Vagina (tissue), 2 donors: ENCODE measurements at regions not wholly inside any gene's neighbourhood (a gene's known extent, or its start where the extent isn't known, plus 50 kb on each side); places are given as distances from the start of the nearest gene placed in this dataset.
"Not testable (repeated sequence)": the region's sequence is repeated elsewhere in the genome, so short reads cannot be mapped to it uniquely, and the experiment has no call there.

Source experiments
- DNase-seq, 2 donors: peaks; one replicate each; pipeline ENCODE4 v3.0.0-alpha.2; 2017; ENCODE audit errors: extremely low spot score in 2 of 2
- H3K27ac ChIP-seq: fragments of 200-600 bp; sonication (generic); one replicate; pipeline ENCODE4 v1.5.1; 2019
- H3K27me3 ChIP-seq: fragments of 200-600 bp; sonication (generic); one replicate; pipeline ENCODE4 v1.5.1; 2019
- H3K36me3 ChIP-seq, 2 donors: fragments of 200-600 bp; sonication (generic); one replicate each; pipeline ENCODE4 v1.5.1; 2017 to 2019
- H3K4me1 ChIP-seq: fragments of 200-600 bp; sonication (generic); one replicate; pipeline ENCODE4 v1.5.1; 2019
- H3K4me3 ChIP-seq, 2 donors: fragments of 200-600 bp; sonication (generic); 1 replicate in 1 of 2; 2 replicates in 1 of 2; pipeline ENCODE4 v1.5.1; 2016 to 2019
- H3K9me3 ChIP-seq: fragments of 200-600 bp; sonication (generic); one replicate; pipeline ENCODE4 v1.5.1; 2019
- POLR2A ChIP-seq, 2 donors: fragments of 450-650 bp; IDR thresholded peaks; one replicate each; pipeline ENCODE4 v1.6.1; 2017; ENCODE audit warnings: antibody characterized with exemption in 2 of 2, mild to moderate bottlenecking in 2 of 2, moderate library complexity in 2 of 2
- POLR2AphosphoS5 ChIP-seq, 2 donors: sonication (generic); formaldehyde crosslinking; IDR thresholded peaks; one replicate each; pipeline ENCODE4 v1.9.0; 2017; ENCODE audit warnings: antibody characterized with exemption in 2 of 2, mild to moderate bottlenecking in 2 of 2, low read depth in 1 of 2; ENCODE audit not compliant: insufficient read depth in 1 of 2
- intact Hi-C: fragments of 100-400 bp; cut with DNase I; formaldehyde crosslinking; loops from one replicate; pipeline ENCODE4 v1.15.1; 2023
- TF ChIP-seq, protein P1 (sequence below), 3 experiments: fragments of 450-650 bp in 2 of 3; fragments of 200-600 bp in 1 of 3; sonication (generic) in 1 of 3; IDR thresholded peaks; one replicate each; pipeline ENCODE4 v1.5.1; 2017 to 2019; ENCODE audit warnings: antibody characterized with exemption in 3 of 3, mild to moderate bottlenecking in 2 of 3, moderate library complexity in 2 of 3

DNA sequence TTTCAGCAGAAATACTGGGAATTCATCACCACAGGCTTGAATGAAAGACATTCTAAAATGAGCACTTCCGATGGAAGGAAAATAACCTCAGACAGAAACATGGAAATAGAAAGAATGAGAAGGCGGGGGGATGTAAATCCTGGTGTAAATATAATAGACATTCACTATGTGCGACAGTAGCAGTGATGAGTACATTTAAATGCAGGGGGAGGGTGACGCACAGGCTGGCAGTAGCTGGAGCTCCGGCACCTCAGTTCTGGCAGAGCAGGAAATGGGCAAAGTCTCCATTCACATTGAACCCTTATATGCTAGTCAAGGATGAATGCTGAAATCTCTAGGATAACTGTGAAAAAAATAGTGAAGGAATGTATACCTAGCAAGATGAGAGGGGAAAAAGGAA lies 172.7 kb upstream of the C14orf180 start:
- TF ChIP-seq, protein P1, sequence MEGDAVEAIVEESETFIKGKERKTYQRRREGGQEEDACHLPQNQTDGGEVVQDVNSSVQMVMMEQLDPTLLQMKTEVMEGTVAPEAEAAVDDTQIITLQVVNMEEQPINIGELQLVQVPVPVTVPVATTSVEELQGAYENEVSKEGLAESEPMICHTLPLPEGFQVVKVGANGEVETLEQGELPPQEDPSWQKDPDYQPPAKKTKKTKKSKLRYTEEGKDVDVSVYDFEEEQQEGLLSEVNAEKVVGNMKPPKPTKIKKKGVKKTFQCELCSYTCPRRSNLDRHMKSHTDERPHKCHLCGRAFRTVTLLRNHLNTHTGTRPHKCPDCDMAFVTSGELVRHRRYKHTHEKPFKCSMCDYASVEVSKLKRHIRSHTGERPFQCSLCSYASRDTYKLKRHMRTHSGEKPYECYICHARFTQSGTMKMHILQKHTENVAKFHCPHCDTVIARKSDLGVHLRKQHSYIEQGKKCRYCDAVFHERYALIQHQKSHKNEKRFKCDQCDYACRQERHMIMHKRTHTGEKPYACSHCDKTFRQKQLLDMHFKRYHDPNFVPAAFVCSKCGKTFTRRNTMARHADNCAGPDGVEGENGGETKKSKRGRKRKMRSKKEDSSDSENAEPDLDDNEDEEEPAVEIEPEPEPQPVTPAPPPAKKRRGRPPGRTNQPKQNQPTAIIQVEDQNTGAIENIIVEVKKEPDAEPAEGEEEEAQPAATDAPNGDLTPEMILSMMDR (IDR thresholded peaks at IDR 0.05), result no peak
- TF ChIP-seq POLR2AphosphoS5 (IDR thresholded peaks at IDR 0.05; ENCODE audit: insufficient read depth in 1 of 2, low read depth in 1 of 2), result no peak
- TF ChIP-seq POLR2A (IDR thresholded peaks at IDR 0.05), result no peak
- Histone ChIP-seq H3K4me3 (no peak overlapping the region), H3K27me3 (no peaks in the 10 kb centered on the region), H3K9me3 (peaks cover 6% of the 10 kb centered on the region), H3K4me1 (no peaks in the 10 kb centered on the region), H3K36me3 (no peaks in the 10 kb centered on the region), H3K27ac (no peak overlapping the region)
- intact Hi-C loops, result no loop called here
- DNase-seq, result no peak

DNA sequence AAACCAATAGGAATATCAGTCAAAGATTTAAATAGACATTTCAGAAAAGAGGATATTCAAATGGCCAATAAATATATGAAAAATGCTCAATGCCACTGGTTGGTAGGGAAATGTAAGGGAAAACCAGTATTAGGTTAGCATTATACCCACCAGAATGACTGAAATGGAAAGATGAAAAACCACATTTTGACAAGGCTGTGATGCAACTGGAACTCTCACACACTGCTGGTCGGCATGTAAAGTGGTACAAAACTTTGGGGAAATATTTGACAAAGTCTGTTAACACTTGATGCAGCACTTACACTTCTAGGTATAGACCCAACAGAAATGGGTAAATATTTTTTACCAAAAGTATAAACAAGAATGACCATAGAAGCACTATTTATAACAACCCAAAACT lies 163.2 kb upstream of the C14orf180 start:
- H3K9me3 ChIP-seq, result no peaks in the 10 kb centered on the region
- intact Hi-C loops, result no loop called here
- H3K4me1 ChIP-seq, result no peaks in the 10 kb centered on the region
- no peak for TF ChIP-seq POLR2A (IDR thresholded peaks at IDR 0.05)
- no peak for TF ChIP-seq POLR2AphosphoS5 (IDR thresholded peaks at IDR 0.05; ENCODE audit: insufficient read depth in 1 of 2, low read depth in 1 of 2)
- TF ChIP-seq, protein P1 (IDR thresholded peaks at IDR 0.05), result no peak
- peak in 1 of 2 donors; percentile 4 for DNase-seq
- H3K27ac ChIP-seq, result no peak overlapping the region
- no peaks in the 10 kb centered on the region for H3K27me3 ChIP-seq
- no peaks in the 10 kb centered on the region for H3K36me3 ChIP-seq
- no peak overlapping the region for H3K4me3 ChIP-seq

DNA sequence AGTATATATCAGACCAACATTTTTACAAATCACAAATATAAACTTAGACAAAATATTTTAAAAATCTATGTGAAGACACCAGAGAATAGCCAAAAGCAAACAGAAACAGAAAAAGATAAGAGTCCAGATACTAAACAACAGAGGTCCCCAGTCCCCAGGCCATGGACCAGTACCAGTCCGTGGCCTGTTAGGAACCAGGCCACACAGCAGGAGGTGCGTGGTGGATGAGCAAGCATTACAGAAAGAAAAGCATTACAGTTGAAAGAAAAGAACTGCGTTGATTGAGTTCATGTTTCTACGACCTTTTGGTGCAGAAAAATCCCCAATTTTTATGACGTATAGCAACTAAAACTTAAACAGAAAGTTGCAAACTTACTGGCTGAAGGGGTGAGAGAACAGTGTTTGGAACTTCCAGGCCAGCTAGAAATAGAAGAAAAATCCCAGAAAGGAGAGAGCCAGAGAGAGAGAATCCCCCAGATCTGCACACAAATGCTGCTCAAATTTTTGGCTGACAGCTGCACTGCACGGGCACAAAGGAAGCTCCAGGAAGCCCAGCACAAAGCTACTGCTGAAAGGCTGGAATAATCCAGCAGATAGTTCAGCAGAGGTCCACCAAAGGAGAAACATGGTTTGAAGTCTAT lies 159.6 kb upstream of the C14orf180 start:
- TF ChIP-seq, protein P1 (IDR thresholded peaks at IDR 0.05), result no peak
- TF ChIP-seq POLR2AphosphoS5 (IDR thresholded peaks at IDR 0.05; ENCODE audit: insufficient read depth in 1 of 2, low read depth in 1 of 2) (no peak), POLR2A (IDR thresholded peaks at IDR 0.05) (no peak)
- no peaks in the 10 kb centered on the region for H3K27me3 ChIP-seq
- intact Hi-C loops, result no loop called here
- DNase-seq, result peak in 1 of 2 donors; percentile 28
- H3K36me3 ChIP-seq, result no peaks in the 10 kb centered on the region
- no peaks in the 10 kb centered on the region for H3K9me3 ChIP-seq
- H3K4me3 ChIP-seq, result no peak overlapping the region
- H3K27ac ChIP-seq, result no peak overlapping the region
- peaks cover 8% of the 10 kb centered on the region for H3K4me1 ChIP-seq

DNA sequence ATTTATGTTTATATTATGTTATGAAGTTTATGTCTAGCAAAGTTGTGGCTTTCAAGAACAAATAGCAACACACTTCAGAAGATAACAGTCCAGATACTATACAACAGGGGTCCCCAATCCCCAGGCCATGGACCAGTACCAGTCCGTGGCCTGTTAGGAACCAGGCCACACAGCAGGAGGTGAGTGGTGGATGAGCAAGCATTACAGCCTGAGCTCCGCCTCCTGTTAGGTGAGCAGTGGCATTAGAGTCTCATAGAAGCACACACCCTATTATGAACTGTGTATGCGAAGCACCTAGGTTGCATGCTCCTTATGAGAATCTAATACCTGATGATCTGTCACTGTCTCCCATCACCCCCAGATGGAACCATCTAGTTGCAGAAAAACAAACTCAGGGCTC lies 159.0 kb upstream of the C14orf180 start:
- H3K27ac ChIP-seq, intact Hi-C loops, H3K36me3 ChIP-seq, H3K4me1 ChIP-seq, H3K9me3 ChIP-seq, H3K27me3 ChIP-seq, H3K4me3 ChIP-seq: not testable (repeated sequence)
- DNase-seq, result peak; percentile 19 to 37

DNA sequence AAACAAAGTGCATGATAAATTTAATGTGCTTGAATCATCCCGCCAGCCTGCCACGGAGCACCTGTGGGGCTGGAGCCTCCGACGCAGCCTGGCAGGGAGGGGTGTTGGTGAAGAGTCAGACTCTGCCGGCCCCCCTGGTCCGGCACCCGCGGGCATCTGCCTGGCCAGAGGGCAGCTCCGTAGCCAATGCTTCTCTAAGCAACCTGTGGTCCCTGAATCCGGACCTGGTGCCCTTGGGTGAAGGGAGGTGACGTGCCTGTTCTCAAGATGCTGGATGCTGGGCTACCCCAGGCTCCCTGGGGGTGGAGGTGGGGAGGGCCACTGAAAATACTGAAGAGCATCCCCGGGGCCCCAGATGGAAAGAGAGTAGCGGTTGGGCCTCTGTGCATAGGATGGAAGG lies 158.6 kb upstream of the C14orf180 start:
- no peaks in the 10 kb centered on the region for H3K9me3 ChIP-seq
- no peak for TF ChIP-seq POLR2A (IDR thresholded peaks at IDR 0.05)
- TF ChIP-seq, protein P1 (IDR thresholded peaks at IDR 0.05), result no peak
- no peak for TF ChIP-seq POLR2AphosphoS5 (IDR thresholded peaks at IDR 0.05; ENCODE audit: insufficient read depth in 1 of 2, low read depth in 1 of 2)
- H3K4me3 ChIP-seq, result no peak overlapping the region
- no peak overlapping the region for H3K27ac ChIP-seq
- H3K4me1 ChIP-seq, result peaks cover 8% of the 10 kb centered on the region
- no peak for DNase-seq
- H3K36me3 ChIP-seq, result no peaks in the 10 kb centered on the region
- H3K27me3 ChIP-seq, result no peaks in the 10 kb centered on the region
- intact Hi-C loops, result no loop called here
